Skeletal muscle tissue (tissue), 3 donors: ENCODE measurements at regions not wholly inside any gene's neighbourhood (a gene's known extent, or its start where the extent isn't known, plus 50 kb on each side); places are given as distances from the start of the nearest gene placed in this dataset.
"Not testable (repeated sequence)": the region's sequence is repeated elsewhere in the genome, so short reads cannot be mapped to it uniquely, and the experiment has no call there.

Experiments
- H3K27ac ChIP-seq: one replicate; pipeline ENCODE4 v1.7.0; 2013; ENCODE audit warnings: mild to moderate bottlenecking, low read depth, low read length, inconsistent platforms
- H3K27me3 ChIP-seq, 3 donors: one replicate each; pipeline ENCODE4 v1.7.0; 2013; ENCODE audit warnings: low read length in 3 of 3; ENCODE audit not compliant: control insufficient read depth in 3 of 3, insufficient read depth in 3 of 3
- H3K36me3 ChIP-seq, 3 donors: one replicate each; pipeline ENCODE4 v1.7.0; 2013; ENCODE audit warnings: low read length in 3 of 3; ENCODE audit not compliant: control insufficient read depth in 3 of 3, insufficient read depth in 3 of 3
- H3K4me1 ChIP-seq, 3 donors: one replicate each; pipeline ENCODE4 v1.7.0; 2013; ENCODE audit warnings: low read length in 3 of 3, mild to moderate bottlenecking in 3 of 3; ENCODE audit not compliant: control insufficient read depth in 3 of 3, insufficient read depth in 3 of 3
- H3K4me3 ChIP-seq, 3 donors: one replicate each; pipeline ENCODE4 v1.7.0; 2013; ENCODE audit warnings: low read length in 3 of 3
- H3K9ac ChIP-seq, 3 donors: one replicate each; pipeline ENCODE4 v1.7.0; 2013; ENCODE audit warnings: low read length in 3 of 3, mild to moderate bottlenecking in 3 of 3, moderate library complexity in 2 of 3, low read depth in 1 of 3
- H3K9me3 ChIP-seq, 3 donors: one replicate each; pipeline ENCODE4 v1.7.0; 2013; ENCODE audit warnings: low read length in 3 of 3; ENCODE audit not compliant: control insufficient read depth in 3 of 3
- donor health status: Osteomylitis.

- Histone ChIP-seq H3K27ac (no peak overlapping the region), H3K36me3 (no peaks in the 10 kb centered on the region), H3K27me3 (no peaks in the 10 kb centered on the region), H3K4me1 (no peaks in the 10 kb centered on the region), H3K9me3 (no peaks in the 10 kb centered on the region), H3K4me3 (no peak overlapping the region), H3K9ac (no peak overlapping the region)
These were observed 231.5 kb downstream of the CYLC2 start for GRCh38 chr9:103226647-103227013.

- H3K4me3 ChIP-seq, H3K36me3 ChIP-seq, H3K9ac ChIP-seq, H3K4me1 ChIP-seq, H3K27ac ChIP-seq, H3K27me3 ChIP-seq, H3K9me3 ChIP-seq: not testable (repeated sequence)
These were observed 242.5 kb downstream of the CYLC2 start for GRCh38 chr9:103237571-103238109.

GRCh38 chr9:103242025-103242424 is 246.9 kb downstream of the CYLC2 start:
- no peaks in the 10 kb centered on the region for H3K4me1 ChIP-seq
- H3K4me3 ChIP-seq = no peak overlapping the region
- no peaks in the 10 kb centered on the region for H3K27me3 ChIP-seq
- H3K9ac ChIP-seq = no peak overlapping the region
- H3K9me3 ChIP-seq = no peaks in the 10 kb centered on the region
- H3K36me3 ChIP-seq = no peaks in the 10 kb centered on the region
- H3K27ac ChIP-seq = no peak overlapping the region

DNA sequence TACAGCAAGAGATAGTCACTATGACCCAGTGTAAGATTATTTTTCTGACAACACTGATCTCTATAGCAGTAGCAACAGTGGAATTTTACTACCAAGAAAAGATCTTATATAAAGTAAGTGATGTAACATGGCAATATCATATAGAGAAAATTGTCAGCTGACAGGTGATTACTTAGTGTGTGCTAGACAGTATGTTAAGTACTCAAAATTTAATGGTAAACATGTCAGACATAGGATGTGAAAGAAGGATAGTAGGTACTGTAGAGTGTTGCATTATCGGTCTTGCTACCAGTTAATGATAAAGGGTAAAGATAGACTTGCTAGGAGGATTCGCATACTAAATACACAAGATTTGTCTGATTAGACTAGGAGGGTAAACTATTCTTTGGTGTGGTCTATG is 247.4 kb downstream of the CYLC2 start:
- Histone ChIP-seq H3K4me1 (no peaks in the 10 kb centered on the region), H3K36me3 (no peaks in the 10 kb centered on the region), H3K9ac (no peak overlapping the region), H3K9me3 (no peaks in the 10 kb centered on the region), H3K27ac (no peak overlapping the region), H3K4me3 (no peak overlapping the region), H3K27me3 (no peaks in the 10 kb centered on the region)

DNA sequence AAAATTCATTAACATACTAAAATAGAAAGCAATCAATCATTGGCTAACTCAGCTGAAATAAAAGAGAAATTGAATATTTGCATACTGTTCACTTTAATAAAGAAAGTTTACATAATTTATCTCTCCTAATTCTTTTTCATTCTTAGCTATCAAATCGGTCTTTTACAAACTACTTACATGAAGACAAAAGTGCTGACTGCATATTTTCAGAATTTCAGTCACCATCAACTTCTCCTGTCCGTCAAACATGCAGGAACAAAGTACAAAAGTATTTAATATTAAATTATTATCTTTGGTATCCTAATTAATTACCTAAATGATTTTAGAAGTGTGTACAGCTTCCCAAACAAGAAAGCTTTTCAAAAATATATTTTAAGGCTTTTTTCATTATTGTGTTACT is 248.4 kb downstream of the CYLC2 start:
- Histone ChIP-seq H3K4me3 (no peak overlapping the region), H3K9ac (no peak overlapping the region), H3K4me1 (no peaks in the 10 kb centered on the region), H3K27ac (no peak overlapping the region), H3K36me3 (no peaks in the 10 kb centered on the region), H3K9me3 (no peaks in the 10 kb centered on the region), H3K27me3 (no peaks in the 10 kb centered on the region)

GRCh38 chr9:103245369-103245768 is 250.2 kb downstream of the CYLC2 start:
- no peaks in the 10 kb centered on the region for H3K27me3 ChIP-seq
- no peaks in the 10 kb centered on the region for H3K36me3 ChIP-seq
- H3K9ac ChIP-seq = no peak overlapping the region
- no peaks in the 10 kb centered on the region for H3K9me3 ChIP-seq
- no peak overlapping the region for H3K27ac ChIP-seq
- H3K4me1 ChIP-seq = no peaks in the 10 kb centered on the region
- H3K4me3 ChIP-seq = no peak overlapping the region

DNA sequence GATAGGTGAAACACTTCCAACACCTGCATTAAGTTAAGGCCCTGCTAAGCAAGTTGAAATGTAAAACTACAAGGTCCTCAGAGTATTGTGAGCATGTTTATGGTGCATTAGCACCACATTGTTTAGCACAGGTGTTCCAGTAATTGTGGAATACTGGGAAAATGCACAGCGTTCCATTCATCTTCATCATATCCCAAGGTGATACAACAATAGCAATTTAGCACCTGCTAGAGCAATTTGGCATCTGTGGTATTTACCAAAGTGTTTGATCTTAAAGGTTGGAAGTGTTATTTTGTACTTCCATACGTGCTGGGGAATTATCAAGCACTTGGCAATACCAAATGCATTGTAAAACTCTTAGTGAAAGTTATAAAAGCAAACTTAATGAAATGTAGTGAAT is 266.8 kb downstream of the CYLC2 start:
- Histone ChIP-seq H3K27me3 (no peaks in the 10 kb centered on the region), H3K4me3 (no peak overlapping the region), H3K27ac (no peak overlapping the region), H3K9me3 (no peaks in the 10 kb centered on the region), H3K36me3 (no peaks in the 10 kb centered on the region), H3K4me1 (no peaks in the 10 kb centered on the region), H3K9ac (no peak overlapping the region)

GRCh38 chr9:103266064-103266463 is 270.9 kb downstream of the CYLC2 start:
- no peaks in the 10 kb centered on the region for H3K9me3 ChIP-seq
- no peak overlapping the region for H3K27ac ChIP-seq
- no peak overlapping the region for H3K9ac ChIP-seq
- H3K27me3 ChIP-seq = no peaks in the 10 kb centered on the region
- no peaks in the 10 kb centered on the region for H3K4me1 ChIP-seq
- no peak overlapping the region for H3K4me3 ChIP-seq
- H3K36me3 ChIP-seq = no peaks in the 10 kb centered on the region

- Histone ChIP-seq H3K36me3 (no peaks in the 10 kb centered on the region), H3K9me3 (no peaks in the 10 kb centered on the region), H3K27me3 (no peaks in the 10 kb centered on the region), H3K4me1 (no peaks in the 10 kb centered on the region), H3K27ac (no peak overlapping the region), H3K4me3 (no peak overlapping the region), H3K9ac (no peak overlapping the region)
These were observed 282.1 kb downstream of the CYLC2 start for GRCh38 chr9:103277240-103277639.

- Histone ChIP-seq H3K9me3 (no peaks in the 10 kb centered on the region), H3K36me3 (no peaks in the 10 kb centered on the region), H3K4me1 (no peaks in the 10 kb centered on the region), H3K27me3 (no peaks in the 10 kb centered on the region), H3K27ac (no peak overlapping the region), H3K9ac (no peak overlapping the region), H3K4me3 (no peak overlapping the region)
These were observed 286.0 kb downstream of the CYLC2 start for GRCh38 chr9:103281126-103281525.

DNA sequence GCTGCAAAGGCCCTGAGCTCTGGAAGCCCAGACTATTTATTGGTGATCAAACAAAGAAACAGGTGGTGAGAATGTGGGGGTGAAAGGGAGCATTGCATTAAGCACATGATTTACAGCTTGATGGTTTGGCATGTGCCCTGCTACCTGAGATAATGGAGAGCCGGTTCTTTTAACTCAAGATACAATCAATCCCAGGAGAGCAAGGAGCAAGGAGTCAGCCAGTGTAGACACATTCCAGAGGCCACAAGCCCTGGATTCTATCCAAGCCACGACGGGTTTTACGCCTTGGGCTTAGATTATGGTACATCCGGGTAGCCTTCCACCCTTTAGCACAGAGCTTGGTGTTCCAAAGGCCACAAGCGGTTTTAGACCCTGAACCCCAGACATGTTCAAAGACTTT is 292.2 kb downstream of the CYLC2 start:
- no peaks in the 10 kb centered on the region for H3K27me3 ChIP-seq
- no peak overlapping the region for H3K9ac ChIP-seq
- no peak overlapping the region for H3K27ac ChIP-seq
- H3K36me3 ChIP-seq = no peaks in the 10 kb centered on the region
- no peak overlapping the region for H3K4me3 ChIP-seq
- H3K4me1 ChIP-seq = no peaks in the 10 kb centered on the region
- H3K9me3 ChIP-seq = no peaks in the 10 kb centered on the region
